ENCODE measurements at regions not wholly inside any gene's neighbourhood (a gene's known extent, or its start where the extent isn't known, plus 50 kb on each side); places are given as distances from the start of the nearest gene placed in this dataset.

GRCh38 chr7:19248681-19249080, 103.5 kb upstream of the FERD3L start:
- H3K4me3 ChIP-seq (replicated peaks in 1 of 3; ENCODE audit: low read depth in 2 of 3, low read length in 3 of 3) = no peak overlapping the region
- H3K27me3 ChIP-seq (ENCODE audit: control insufficient read depth in 2 of 2, insufficient read depth in 2 of 2, low read length in 2 of 2) = no peaks in the 10 kb centered on the region
- no CpG with 5 or more reads among the region's 2 CpGs for WGBS (ENCODE audit: insufficient coverage)
- peaks cover 12 to 13% of the 10 kb centered on the region in 2 donors for H3K9me3 ChIP-seq (replicated peaks in 1 of 2; ENCODE audit: control insufficient read depth in 1 of 2, insufficient read depth in 1 of 2, low read length in 2 of 2)
- intact Hi-C loops (cut with micrococcal nuclease) = no loop called here
- H3K27ac ChIP-seq (ENCODE audit: low read depth in 1 of 2, low read length in 2 of 2) = no peak overlapping the region
- no peaks in the 10 kb centered on the region for H4K20me1 ChIP-seq (ENCODE audit: insufficient read depth, low read length)
- Mint-ChIP-seq H3K9me3 (peaks cover 2 to 16% (median 11%) of the 10 kb centered on the region in 7 donors), H3K27ac (no peak overlapping the region), H3K27me3 (ENCODE audit: low read depth in 3 of 3) (peaks cover 0 to 1% (median 0%) of the 10 kb centered on the region in 3 donors), H3K4me3 (no peak overlapping the region), H3K4me1 (no peaks in the 10 kb centered on the region), H3K36me3 (no peaks in the 10 kb centered on the region)
- H3K4me2 ChIP-seq (replicated peaks; ENCODE audit: extremely low read depth, low read length, poor library complexity, severe bottlenecking) = no peak overlapping the region
- H3K9ac ChIP-seq (ENCODE audit: insufficient read depth, low read length, poor library complexity, severe bottlenecking) = no peak overlapping the region
- no peaks in the 10 kb centered on the region for H3K4me1 ChIP-seq (ENCODE audit: control insufficient read depth in 1 of 2, insufficient read depth in 2 of 2, low read length in 2 of 2)
- no peak overlapping the region for H2AFZ ChIP-seq (ENCODE audit: insufficient read depth, low read depth, low read length, poor library complexity, severe bottlenecking)
- no peak for DNase-seq
- no peak for TF ChIP-seq CTCF (IDR thresholded peaks at IDR 0.05)
- no peaks in the 10 kb centered on the region for H3K79me2 ChIP-seq (ENCODE audit: insufficient read depth, low read length)
- H3K36me3 ChIP-seq (replicated peaks in 1 of 2; ENCODE audit: control insufficient read depth in 1 of 2, insufficient read depth in 2 of 2, low read length in 2 of 2) = no peaks in the 10 kb centered on the region

- Mint-ChIP-seq H3K4me3 (no peak overlapping the region), H3K4me1 (no peaks in the 10 kb centered on the region), H3K36me3 (no peaks in the 10 kb centered on the region), H3K27me3 (ENCODE audit: low read depth in 3 of 3) (no peaks in the 10 kb centered on the region), H3K27ac (no peak overlapping the region), H3K9me3 (peaks cover 2 to 14% (median 11%) of the 10 kb centered on the region in 7 donors)
- no peak for TF ChIP-seq CTCF (IDR thresholded peaks at IDR 0.05)
- no peak overlapping the region for H3K9ac ChIP-seq (ENCODE audit: insufficient read depth, low read length, poor library complexity, severe bottlenecking)
- H3K36me3 ChIP-seq (replicated peaks in 1 of 2; ENCODE audit: control insufficient read depth in 1 of 2, insufficient read depth in 2 of 2, low read length in 2 of 2) = no peaks in the 10 kb centered on the region
- H3K9me3 ChIP-seq (replicated peaks in 1 of 2; ENCODE audit: control insufficient read depth in 1 of 2, insufficient read depth in 1 of 2, low read length in 2 of 2) = peaks cover 12 to 19% of the 10 kb centered on the region in 2 donors
- no peaks in the 10 kb centered on the region for H3K4me1 ChIP-seq (ENCODE audit: control insufficient read depth in 1 of 2, insufficient read depth in 2 of 2, low read length in 2 of 2)
- H4K20me1 ChIP-seq (ENCODE audit: insufficient read depth, low read length) = no peaks in the 10 kb centered on the region
- H3K4me3 ChIP-seq (replicated peaks in 1 of 3; ENCODE audit: low read depth in 2 of 3, low read length in 3 of 3) = no peak overlapping the region
- intact Hi-C loops (cut with micrococcal nuclease) = no loop called here
- WGBS (ENCODE audit: insufficient coverage) = no CpG with 5 or more reads among the region's 2 CpGs
- H3K4me2 ChIP-seq (replicated peaks; ENCODE audit: extremely low read depth, low read length, poor library complexity, severe bottlenecking) = no peak overlapping the region
- DNase-seq = no peak
- no peaks in the 10 kb centered on the region for H3K27me3 ChIP-seq (ENCODE audit: control insufficient read depth in 2 of 2, insufficient read depth in 2 of 2, low read length in 2 of 2)
- H3K79me2 ChIP-seq (ENCODE audit: insufficient read depth, low read length) = no peaks in the 10 kb centered on the region
- no peak overlapping the region for H2AFZ ChIP-seq (ENCODE audit: insufficient read depth, low read depth, low read length, poor library complexity, severe bottlenecking)
- no peak overlapping the region for H3K27ac ChIP-seq (ENCODE audit: low read depth in 1 of 2, low read length in 2 of 2)
Observed at GRCh38 chr7:19248115-19248514, 102.9 kb upstream of the FERD3L start.

Measured in CD14-positive monocyte (primary cell).